ENCODE measurements at regions not wholly inside any gene's neighbourhood (a gene's known extent, or its start where the extent isn't known, plus 50 kb on each side); places are given as distances from the start of the nearest gene placed in this dataset.
A peak's percentile ranks its signal among the peaks of the same experiment; 100 is the strongest.

GRCh38 chr2:181771356-181771755 lies 91.0 kb upstream of the NEUROD1 start:
- DNase-seq = no peak

- DNase-seq = no peak
Measured at GRCh38 chr2:181772334-181772733, 92.0 kb upstream of the NEUROD1 start.

- no peak for DNase-seq
Measured at GRCh38 chr2:181772777-181773176, 92.5 kb upstream of the NEUROD1 start.

- DNase-seq = no peak
Measured at GRCh38 chr2:181774685-181775084, 94.4 kb upstream of the NEUROD1 start.

GRCh38 chr2:181776336-181776735 lies 96.0 kb upstream of the NEUROD1 start:
- DNase-seq = no peak

- no peak for DNase-seq
Measured at GRCh38 chr2:181777734-181778133, 97.4 kb upstream of the NEUROD1 start.

- DNase-seq = no peak
Measured at GRCh38 chr2:181778621-181779201, 98.4 kb upstream of the NEUROD1 start.

GRCh38 chr2:181779288-181780021 lies 99.1 kb upstream of the NEUROD1 start:
- no peak for DNase-seq

- DNase-seq = no peak
Measured at GRCh38 chr2:181780047-181780651, 99.8 kb upstream of the NEUROD1 start.

GRCh38 chr2:181780657-181781056 lies 100.3 kb upstream of the NEUROD1 start:
- DNase-seq = no peak

GRCh38 chr2:181781078-181781786 lies 100.9 kb upstream of the NEUROD1 start:
- peak; percentile 68 for DNase-seq

GRCh38 chr2:181782660-181783059 lies 102.3 kb upstream of the NEUROD1 start:
- no peak for DNase-seq

GRCh38 chr2:181784556-181784955 lies 104.2 kb upstream of the NEUROD1 start:
- no peak for DNase-seq

- no peak for DNase-seq
Measured at GRCh38 chr2:181785691-181786344, 105.5 kb upstream of the NEUROD1 start.

- DNase-seq = peak; percentile 52
Measured at GRCh38 chr2:181786371-181787228, 104.9 kb upstream of the ITPRID2 start.

- peak; percentile 91 for DNase-seq
Measured at GRCh38 chr2:181787310-181788048, 104.1 kb upstream of the ITPRID2 start.

GRCh38 chr2:181788897-181789555 lies 102.5 kb upstream of the ITPRID2 start:
- no peak for DNase-seq

GRCh38 chr2:181789827-181790448 lies 101.6 kb upstream of the ITPRID2 start:
- no peak for DNase-seq

- peak; percentile 80 for DNase-seq
Measured at GRCh38 chr2:181790716-181791649, 100.5 kb upstream of the ITPRID2 start.

All from hematopoietic multipotent progenitor cell treated with erythropoietin and hydrocortisone succinate and interleukin-3 and kit ligand, for 4 days (in vitro differentiated cells).